ENCODE measurements at regions not wholly inside any gene's neighbourhood (a gene's known extent, or its start where the extent isn't known, plus 50 kb on each side); places are given as distances from the start of the nearest gene placed in this dataset.
A peak's percentile ranks its signal among the peaks of the same experiment; 100 is the strongest.

- H3K4me3 ChIP-seq: no peak overlapping the region
- no peaks in the 10 kb centered on the region for H3K4me1 ChIP-seq
- no peak for TF ChIP-seq EP300 (IDR thresholded peaks at IDR 0.05)
- TF ChIP-seq CTCF (IDR thresholded peaks at IDR 0.05): no peak
- peaks cover 0 to 5% (median 0%) of the 10 kb centered on the region in 4 donors for H3K9me3 ChIP-seq
- intact Hi-C loops (cut with DNase I): no loop called here
- H3K27ac ChIP-seq (replicated peaks in 1 of 4): no peak overlapping the region
- no peaks in the 10 kb centered on the region for H3K36me3 ChIP-seq
- H3K27me3 ChIP-seq: no peaks in the 10 kb centered on the region
- DNase-seq (ENCODE audit: extremely low spot score): no peak
- WGBS: 81% methylated on average over 4 of the region's 6 CpGs
These were observed 84.5 kb upstream of the ATXN3L start for GRCh38 chrX:13404364-13404763.

- no peaks in the 10 kb centered on the region for H3K36me3 ChIP-seq
- peaks cover 8 to 17% (median 9%) of the 10 kb centered on the region in 4 donors for H3K4me1 ChIP-seq
- H3K4me3 ChIP-seq: no peak overlapping the region
- intact Hi-C loops (cut with DNase I): no loop called here
- no peaks in the 10 kb centered on the region for H3K9me3 ChIP-seq
- no peak for DNase-seq (ENCODE audit: extremely low spot score)
- TF ChIP-seq CTCF (IDR thresholded peaks at IDR 0.05) (no peak), POLR2AphosphoS5 (IDR thresholded peaks at IDR 0.05) (no peak)
- no peaks in the 10 kb centered on the region for H3K27me3 ChIP-seq
- H3K27ac ChIP-seq (replicated peaks in 1 of 4): no peak overlapping the region
- WGBS: 82% methylated on average over 2 of the region's 2 CpGs
These were observed 81.9 kb upstream of the ATXN3L start for GRCh38 chrX:13401724-13402123.

- intact Hi-C loops (cut with DNase I): no loop called here
- Histone ChIP-seq H3K9me3 (no peaks in the 10 kb centered on the region), H3K36me3 (no peaks in the 10 kb centered on the region), H3K27ac (replicated peaks in 1 of 4) (peak overlapping the region in 3 of 4 donors; percentile 30 to 45 (median 34)), H3K27me3 (no peaks in the 10 kb centered on the region), H3K4me3 (no peak overlapping the region), H3K4me1 (peaks cover 8 to 17% (median 9%) of the 10 kb centered on the region in 4 donors)
- TF ChIP-seq CTCF (IDR thresholded peaks at IDR 0.05) (no peak), POLR2AphosphoS5 (IDR thresholded peaks at IDR 0.05) (no peak), POLR2A (IDR thresholded peaks at IDR 0.05; ENCODE audit: low read depth) (no peak), EP300 (IDR thresholded peaks at IDR 0.05) (no peak)
- 73% methylated on average over 1 of the region's 1 CpG for WGBS
- DNase-seq (ENCODE audit: extremely low spot score): no peak
These were observed 79.0 kb upstream of the ATXN3L start for GRCh38 chrX:13398839-13399238.

- peak overlapping the region in 3 of 4 donors; percentile 4 to 45 (median 34) for H3K27ac ChIP-seq (replicated peaks in 1 of 4)
- intact Hi-C loops (cut with DNase I): no loop called here
These were observed 78.3 kb upstream of the ATXN3L start for GRCh38 chrX:13397878-13398818.

More at GRCh38 chrX:13397878-13398818, 78.3 kb upstream of the ATXN3L start:
- TF ChIP-seq POLR2A (IDR thresholded peaks at IDR 0.05; ENCODE audit: low read depth): no peak
- peak; percentile 32 to 63 for TF ChIP-seq POLR2AphosphoS5 (IDR thresholded peaks at IDR 0.05)
- TF ChIP-seq EP300 (IDR thresholded peaks at IDR 0.05): no peak
- TF ChIP-seq CTCF (IDR thresholded peaks at IDR 0.05): no peak
- Histone ChIP-seq H3K4me3 (no peak overlapping the region), H3K4me1 (peaks cover 8 to 17% (median 9%) of the 10 kb centered on the region in 4 donors), H3K9me3 (no peaks in the 10 kb centered on the region), H3K27me3 (no peaks in the 10 kb centered on the region), H3K36me3 (no peaks in the 10 kb centered on the region)
- 51% methylated on average over 5 of the region's 5 CpGs for WGBS
- no peak for DNase-seq (ENCODE audit: extremely low spot score)

Data from esophagus muscularis mucosa (tissue), 4 donors.